GM18858 (cell line): ENCODE measurements at regions not wholly inside any gene's neighbourhood (a gene's known extent, or its start where the extent isn't known, plus 50 kb on each side); places are given as distances from the start of the nearest gene placed in this dataset.
"Not testable (repeated sequence)": the region's sequence is repeated elsewhere in the genome, so short reads cannot be mapped to it uniquely, and the experiment has no call there.

Source experiments
- ATAC-seq: cut with Tn5 transposase; IDR thresholded peaks from one replicate; pipeline ENCODE4 v1.9.1; 2021; ENCODE audit not compliant: unreplicated experiment

DNA sequence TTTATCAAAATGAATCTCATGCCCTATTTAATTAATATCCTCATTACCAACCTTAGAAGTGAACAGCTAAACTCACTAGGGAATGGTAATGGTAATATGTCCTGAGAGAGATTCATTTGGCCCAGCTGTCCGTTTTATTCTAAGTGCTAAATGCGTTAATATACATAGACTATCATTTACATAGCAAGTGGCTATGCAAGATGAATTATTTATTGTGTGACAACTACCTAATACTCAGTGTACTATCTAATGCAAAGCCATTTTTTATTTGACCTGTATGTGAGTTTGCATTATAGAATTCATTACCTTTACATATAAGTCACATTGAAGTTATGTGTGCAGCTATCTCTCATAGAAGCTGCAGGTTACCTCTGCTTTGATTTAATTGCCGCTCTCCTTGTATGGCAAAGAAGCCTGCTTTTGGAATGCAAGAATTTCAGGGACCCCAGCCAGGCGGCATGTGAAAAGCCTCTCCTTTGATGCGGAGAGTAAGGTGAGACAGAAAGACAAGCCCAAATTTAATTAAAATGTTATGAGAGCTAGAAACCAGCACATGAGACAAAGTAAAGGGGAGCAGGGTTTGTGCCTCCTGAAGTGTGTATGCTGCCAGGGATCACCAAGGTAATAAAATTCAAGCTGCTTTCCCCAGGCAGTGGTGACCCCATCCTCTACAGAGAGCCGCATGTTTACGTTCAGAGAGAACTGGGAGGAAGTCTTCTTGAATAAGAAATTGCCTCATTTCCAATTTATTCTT is 693.0 kb upstream of the MAP3K7 start:
- no peak for ATAC-seq

DNA sequence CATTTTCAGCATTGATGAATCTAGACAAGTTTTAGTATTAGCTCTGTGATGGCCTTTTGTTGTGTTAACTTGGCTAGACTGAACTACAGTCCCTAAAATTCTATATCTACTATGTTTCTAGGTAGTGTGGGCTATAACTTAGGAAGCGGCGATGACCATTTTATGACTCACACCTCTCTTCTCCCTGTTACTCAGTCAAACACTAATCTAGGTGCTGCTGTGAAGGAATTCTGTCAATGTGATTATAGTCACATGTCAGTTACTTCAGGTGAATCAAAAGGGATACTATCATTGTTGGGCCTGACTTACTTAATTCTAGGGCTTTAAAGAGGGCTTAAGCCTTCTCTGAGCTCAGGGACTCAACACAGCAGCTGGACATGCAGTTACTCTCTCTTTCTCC is 691.5 kb upstream of the MAP3K7 start:
- ATAC-seq, result no peak

- ATAC-seq, result no peak
Measured at GRCh38 chr6:91276315-91276714, 689.4 kb upstream of the MAP3K7 start.

- no peak for ATAC-seq
Measured at GRCh38 chr6:91273729-91274128, 686.9 kb upstream of the MAP3K7 start.

- no peak for ATAC-seq
Measured at GRCh38 chr6:91271807-91272206, 684.9 kb upstream of the MAP3K7 start.

DNA sequence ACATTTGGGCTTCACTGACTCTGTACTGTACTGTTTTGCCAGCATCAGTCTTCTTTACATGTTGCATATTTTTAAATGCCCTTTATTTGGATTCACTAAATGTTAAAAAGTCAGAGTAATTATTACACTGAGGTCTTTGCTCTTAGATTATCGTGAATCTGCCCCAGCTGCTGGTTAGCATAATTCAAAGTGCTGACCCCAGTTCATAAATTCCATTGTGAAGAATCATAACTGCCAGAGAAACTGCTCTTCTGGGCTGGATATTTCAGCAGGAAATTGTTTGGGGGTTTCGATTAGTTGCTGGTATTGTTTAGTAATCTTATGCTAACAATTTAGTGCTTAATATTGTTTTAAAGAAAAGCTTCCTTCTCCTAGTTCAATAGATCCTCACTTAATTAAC is 682.1 kb upstream of the MAP3K7 start:
- no peak for ATAC-seq

GRCh38 chr6:91267246-91267645 is 680.4 kb upstream of the MAP3K7 start:
- ATAC-seq, result no peak

DNA sequence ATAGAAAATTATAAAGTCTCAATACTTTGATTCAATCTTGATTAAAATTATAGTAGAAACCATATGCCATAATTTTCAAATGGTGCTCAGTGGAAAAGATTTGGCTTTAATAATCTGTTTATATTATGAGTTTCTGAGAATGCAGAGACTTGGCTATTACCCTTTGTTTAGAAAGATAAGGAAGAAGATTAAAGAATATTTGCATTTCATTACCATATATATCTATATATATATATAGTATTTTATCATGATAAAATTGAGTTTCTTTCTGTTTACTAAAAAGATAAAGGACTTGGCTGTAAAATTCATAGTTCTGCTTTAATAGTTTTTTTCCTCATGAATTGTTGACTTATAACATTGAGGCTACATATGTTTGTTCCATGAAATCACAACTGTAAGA is 679.3 kb upstream of the MAP3K7 start:
- ATAC-seq, result no peak

- ATAC-seq, result no peak
Measured at GRCh38 chr6:91243436-91243835, 656.6 kb upstream of the MAP3K7 start.

GRCh38 chr6:91242614-91242949 is 655.7 kb upstream of the MAP3K7 start:
- no peak for ATAC-seq

DNA sequence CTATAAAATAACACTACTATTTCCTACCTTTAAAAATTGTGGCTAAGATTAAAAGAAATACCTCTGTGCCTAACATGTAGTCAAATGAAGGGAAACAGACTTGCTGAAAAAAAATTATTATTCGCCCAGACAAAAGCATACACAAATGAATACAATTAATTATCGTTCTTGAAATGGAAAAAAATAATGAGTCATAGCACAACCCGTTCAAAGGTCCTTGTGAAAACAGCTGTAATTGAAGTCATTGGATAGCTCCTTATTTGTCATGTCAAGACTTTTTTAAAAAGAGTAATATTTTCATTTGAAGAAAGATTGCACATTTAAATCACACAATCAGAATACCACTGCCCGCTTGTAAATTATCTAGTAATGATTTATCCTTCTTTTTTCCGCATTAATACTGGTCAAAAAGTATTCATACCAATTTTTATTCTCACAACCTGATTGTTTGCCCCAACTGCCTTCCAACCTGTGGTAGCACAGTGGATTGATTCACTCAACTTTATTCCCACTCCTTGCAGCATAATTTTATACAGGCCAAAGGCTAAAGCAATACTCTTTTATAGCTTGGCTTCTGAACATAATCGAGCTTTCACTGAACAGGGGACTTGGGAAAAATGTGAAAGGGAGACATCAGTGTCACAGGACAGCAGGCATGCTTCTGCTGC is 655.2 kb upstream of the MAP3K7 start:
- ATAC-seq, result no peak

DNA sequence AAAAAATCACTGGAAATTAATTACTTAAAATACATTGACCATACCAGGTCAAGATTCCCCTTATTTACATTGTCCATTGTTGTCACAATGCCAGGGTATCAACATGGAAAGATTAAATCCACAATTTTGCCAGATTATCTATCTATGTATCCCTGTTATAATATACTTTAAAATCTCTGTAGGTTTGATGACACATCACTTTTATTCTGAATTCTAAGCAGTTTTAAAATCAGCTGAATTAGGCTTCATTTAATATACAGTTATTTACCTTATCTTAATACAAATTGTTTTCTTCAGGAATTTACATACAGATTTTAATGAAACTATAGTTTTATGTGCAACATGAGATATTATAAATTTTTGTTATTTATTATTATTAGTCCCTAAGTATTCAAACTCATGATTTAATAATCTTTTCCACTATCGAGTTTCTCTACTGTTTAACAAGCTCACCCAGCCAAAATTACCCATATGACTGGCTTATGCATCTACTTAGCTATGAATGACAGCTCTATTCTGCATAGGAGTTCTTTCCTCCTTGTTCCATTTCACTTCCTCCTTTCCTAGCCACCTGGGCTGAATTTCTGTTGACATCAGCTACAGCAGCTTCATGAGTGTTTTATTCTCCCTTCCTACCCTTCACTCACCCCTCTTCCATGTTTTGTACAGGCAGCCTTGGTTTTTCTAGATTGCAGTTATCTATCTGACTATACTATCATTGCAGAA is 654.2 kb upstream of the MAP3K7 start:
- peak; percentile 87 for ATAC-seq

GRCh38 chr6:91221072-91221720 is 634.3 kb upstream of the MAP3K7 start:
- ATAC-seq, result no peak

DNA sequence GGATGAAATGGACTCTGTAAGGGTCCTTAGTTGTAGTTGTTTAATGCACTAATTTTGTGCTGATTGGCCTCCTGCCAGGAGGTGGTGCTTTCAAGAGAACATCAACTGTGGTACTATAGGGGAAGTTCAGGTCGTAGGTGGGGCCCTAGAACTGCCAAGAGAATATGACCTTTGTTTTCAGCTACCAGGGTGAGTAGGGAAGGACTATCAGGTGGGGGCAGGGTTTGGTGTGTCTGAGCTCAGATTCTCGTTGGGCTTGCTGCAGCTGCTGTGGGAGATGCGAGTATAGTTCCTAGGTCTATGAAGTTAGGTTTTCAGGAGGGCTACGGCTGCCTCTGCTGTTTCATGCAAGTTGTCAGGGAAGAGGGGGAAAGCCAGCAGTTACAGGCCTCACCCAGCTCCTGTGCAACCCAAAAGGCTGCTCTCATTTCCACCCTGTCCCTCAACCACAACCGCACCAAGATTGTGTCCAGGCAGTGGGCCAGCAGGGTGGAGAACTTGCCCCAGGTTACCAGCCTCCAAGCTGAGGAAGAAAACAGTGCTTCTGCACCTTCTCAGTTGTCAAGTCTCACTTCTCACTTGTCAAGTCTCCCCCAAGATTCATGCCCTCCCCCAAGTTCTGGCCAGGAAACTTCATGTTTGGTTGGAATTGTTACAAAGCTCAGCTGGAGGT is 626.5 kb upstream of the MAP3K7 start:
- no peak for ATAC-seq

GRCh38 chr6:91198588-91199255 is 611.9 kb upstream of the MAP3K7 start:
- no peak for ATAC-seq

DNA sequence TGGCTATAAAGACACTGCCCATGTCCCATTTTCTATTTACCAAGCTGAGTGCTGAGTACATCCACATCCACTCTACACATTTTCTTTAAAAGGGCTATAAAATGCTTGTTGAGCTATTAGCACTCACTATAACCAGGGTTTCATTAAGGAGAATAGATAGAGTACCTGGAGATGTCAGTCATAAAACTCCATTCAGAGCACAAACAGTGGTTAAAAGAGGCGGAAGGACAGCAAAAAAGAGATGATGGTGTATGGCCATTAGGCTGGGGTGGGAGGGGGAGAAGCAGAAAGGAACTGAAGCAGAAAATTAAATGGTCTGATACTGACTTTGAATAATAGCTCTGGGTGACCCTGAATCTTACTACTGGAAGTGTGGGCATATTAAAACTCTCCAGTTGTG is 609.9 kb upstream of the MAP3K7 start:
- ATAC-seq, result no peak

DNA sequence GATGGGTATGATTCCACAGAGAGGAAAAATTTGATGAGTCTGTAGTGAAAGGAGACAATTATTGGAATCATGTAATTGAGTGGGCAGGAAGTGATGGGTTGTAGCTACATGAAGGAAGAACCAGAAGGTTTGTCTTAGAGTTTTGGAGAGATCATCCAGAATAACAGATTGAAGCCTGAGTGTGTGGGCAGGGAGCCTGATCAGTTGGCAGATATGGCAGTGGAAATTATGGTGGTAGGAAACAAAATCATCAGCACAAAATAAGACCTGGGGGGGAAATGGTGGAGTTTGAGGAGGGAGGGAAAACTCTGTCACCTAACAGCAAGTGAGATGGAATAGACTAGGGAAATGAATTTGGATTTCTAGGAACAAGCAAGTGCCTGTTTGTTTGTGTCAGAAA is 606.6 kb upstream of the MAP3K7 start:
- no peak for ATAC-seq

DNA sequence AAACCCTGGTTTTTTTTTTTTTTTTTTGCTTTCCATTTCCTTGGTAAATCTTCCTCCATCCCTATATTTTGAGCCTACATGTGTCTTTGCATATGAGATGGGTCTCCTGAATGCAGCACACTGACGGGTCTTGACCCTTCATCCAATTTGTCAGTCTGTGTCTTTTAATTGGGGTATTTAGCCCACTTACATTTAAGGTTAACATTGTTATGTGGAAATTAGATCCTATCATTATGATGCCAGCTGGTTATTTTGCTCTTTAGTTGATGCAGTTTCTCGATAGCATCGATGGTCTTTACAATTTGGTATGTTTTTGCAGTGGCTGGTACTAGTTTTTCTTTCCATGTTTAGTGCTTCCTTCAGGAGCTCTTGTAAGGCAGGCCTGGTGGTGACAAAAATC is 603.2 kb upstream of the MAP3K7 start:
- ATAC-seq, result not testable (repeated sequence)

DNA sequence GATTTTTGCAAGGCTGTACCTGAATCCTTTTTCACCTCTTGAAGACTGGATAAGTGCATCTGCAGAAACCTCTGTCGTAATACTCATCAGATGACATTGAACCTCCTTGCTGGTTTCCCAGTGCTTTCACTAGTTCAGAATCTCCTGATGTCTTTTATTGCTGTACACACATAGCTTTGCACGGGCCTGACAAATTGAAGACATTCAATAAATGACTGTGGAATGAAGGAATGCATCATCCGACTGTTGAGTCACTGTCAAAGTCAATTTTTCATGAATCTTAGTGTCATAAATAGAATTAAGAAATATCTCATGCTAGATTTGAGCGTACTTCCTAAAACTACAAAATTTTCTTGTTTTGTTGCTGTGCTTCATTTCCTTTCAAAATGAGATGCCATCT is 598.2 kb upstream of the MAP3K7 start:
- ATAC-seq, result no peak

GRCh38 chr6:91181416-91181815 is 594.5 kb upstream of the MAP3K7 start:
- ATAC-seq, result no peak

- ATAC-seq, result no peak
Measured at GRCh38 chr6:91173651-91174050, 586.8 kb upstream of the MAP3K7 start.
